Glomerular visceral epithelial cell (primary cell): ENCODE measurements at regions not wholly inside any gene's neighbourhood (a gene's known extent, or its start where the extent isn't known, plus 50 kb on each side); places are given as distances from the start of the nearest gene placed in this dataset.

Experiments
- DNase-seq: peaks from one replicate; pipeline ENCODE4 v3.0.0-alpha.2; 2016; ENCODE audit errors: extremely low spot score

GRCh38 chr2:120440521-120441350, 94.8 kb downstream of the INHBB start:
- DNase-seq, result no peak

- DNase-seq, result no peak
Observed at GRCh38 chr2:120441351-120441700, 95.4 kb downstream of the INHBB start.

GRCh38 chr2:120441744-120442471, 96.0 kb downstream of the INHBB start:
- no peak for DNase-seq

GRCh38 chr2:120442541-120442922, 96.6 kb downstream of the INHBB start:
- no peak for DNase-seq

- DNase-seq, result peak; percentile 19
Observed at GRCh38 chr2:120442923-120443571, 97.1 kb downstream of the INHBB start.

- DNase-seq, result no peak
Observed at GRCh38 chr2:120443946-120444345, 98.0 kb downstream of the INHBB start.

GRCh38 chr2:120444691-120445240, 98.8 kb downstream of the INHBB start:
- no peak for DNase-seq

- peak; percentile 24 for DNase-seq
Observed at GRCh38 chr2:120445449-120446143, 99.7 kb downstream of the INHBB start.

GRCh38 chr2:120446236-120447126, 100.5 kb downstream of the INHBB start:
- no peak for DNase-seq

- no peak for DNase-seq
Observed at GRCh38 chr2:120447127-120447785, 101.3 kb downstream of the INHBB start.

GRCh38 chr2:120448436-120448835, 102.5 kb downstream of the INHBB start:
- no peak for DNase-seq

- no peak for DNase-seq
Observed at GRCh38 chr2:120448961-120449810, 103.2 kb downstream of the INHBB start.

- DNase-seq, result no peak
Observed at GRCh38 chr2:120450196-120450820, 104.4 kb downstream of the INHBB start.

GRCh38 chr2:120451334-120451733, 105.4 kb downstream of the INHBB start:
- no peak for DNase-seq

- DNase-seq, result no peak
Observed at GRCh38 chr2:120452131-120452530, 106.2 kb downstream of the INHBB start.

GRCh38 chr2:120452945-120453634, 107.2 kb downstream of the INHBB start:
- DNase-seq, result no peak

- DNase-seq, result peak; percentile 75
Observed at GRCh38 chr2:120453635-120453998, 107.7 kb downstream of the INHBB start.

- no peak for DNase-seq
Observed at GRCh38 chr2:120454654-120455385, 108.9 kb downstream of the INHBB start.
